NCI-H82 treated with DMSO at 0.1 percent for 48 hours (cell line): ENCODE measurements at regions not wholly inside any gene's neighbourhood (a gene's known extent, or its start where the extent isn't known, plus 50 kb on each side); places are given as distances from the start of the nearest gene placed in this dataset.
"Not testable (repeated sequence)": the region's sequence is repeated elsewhere in the genome, so short reads cannot be mapped to it uniquely, and the experiment has no call there.

Experiments
- DNase-seq: peaks from one replicate; lab custom pipeline; 2025; ENCODE audit not compliant: unreplicated experiment; lab: John Stamatoyannopoulos, UW

DNA sequence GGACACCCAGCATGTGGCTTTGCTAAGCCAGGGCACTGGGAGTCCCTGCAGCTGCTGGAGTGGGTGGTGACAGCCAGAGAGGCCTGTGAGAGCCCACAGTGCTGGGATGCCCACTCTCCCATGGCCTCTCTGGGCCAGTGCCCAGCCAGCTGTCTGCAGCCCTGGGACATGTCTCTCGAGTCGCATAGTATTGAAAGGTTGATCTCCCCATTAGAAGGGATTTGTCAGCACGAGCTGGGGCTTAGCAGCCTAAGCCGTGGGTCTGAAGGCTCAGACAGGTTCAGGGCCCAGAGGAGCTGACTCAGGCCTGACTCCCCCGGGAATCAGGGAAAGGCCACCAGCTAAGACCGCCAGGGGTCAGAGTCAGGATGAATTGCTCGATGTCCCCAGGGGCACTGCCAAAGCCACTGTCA is 53.5 kb downstream of the FOXD2 start:
- DNase-seq: peak; percentile 69

DNA sequence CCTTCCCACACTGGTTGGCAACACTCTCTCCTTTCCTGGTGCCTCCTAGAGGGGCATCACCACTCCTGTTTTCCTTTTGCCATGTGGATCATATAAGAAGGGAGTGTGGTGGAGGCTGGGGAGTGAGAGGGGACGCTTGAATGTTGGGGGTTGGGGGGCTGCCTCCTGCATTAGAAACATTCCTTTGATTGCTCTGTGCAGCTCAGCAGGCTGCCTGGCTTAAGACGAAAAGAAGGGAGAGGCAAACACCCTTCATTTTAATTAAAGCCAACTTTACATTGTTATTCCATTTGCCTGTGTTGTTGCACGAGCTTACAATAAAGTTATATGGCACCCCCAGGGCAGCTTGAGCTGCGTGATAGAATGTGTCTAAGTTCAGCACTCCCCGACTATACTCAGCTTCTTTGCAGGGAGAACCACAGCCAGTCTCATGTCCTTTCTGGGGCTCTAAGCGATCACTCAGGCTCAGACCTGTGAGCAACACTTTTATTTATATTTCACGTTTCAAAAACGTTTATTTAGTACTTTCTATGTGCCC is 57.4 kb downstream of the FOXD2 start:
- no peak for DNase-seq

DNA sequence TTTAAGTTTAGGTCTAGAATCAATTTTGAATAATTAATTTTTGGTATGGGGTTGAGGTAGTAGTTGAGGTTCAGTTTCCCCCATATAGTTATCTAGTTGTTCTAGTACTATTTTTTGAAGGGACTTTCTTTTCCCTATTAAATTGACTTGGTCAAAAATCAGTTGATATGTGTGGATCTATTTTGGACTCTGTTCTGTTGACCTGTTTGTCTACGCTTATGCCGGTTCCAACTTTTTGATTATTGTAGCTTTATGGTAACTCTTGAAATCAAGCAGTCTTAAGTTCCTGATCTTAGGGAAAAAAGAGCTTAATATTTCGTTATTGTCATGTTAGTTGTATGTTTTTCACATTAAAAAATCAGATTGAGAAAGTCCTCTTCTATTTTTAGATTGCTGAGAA is 60.7 kb downstream of the FOXD2 start:
- DNase-seq: no peak

DNA sequence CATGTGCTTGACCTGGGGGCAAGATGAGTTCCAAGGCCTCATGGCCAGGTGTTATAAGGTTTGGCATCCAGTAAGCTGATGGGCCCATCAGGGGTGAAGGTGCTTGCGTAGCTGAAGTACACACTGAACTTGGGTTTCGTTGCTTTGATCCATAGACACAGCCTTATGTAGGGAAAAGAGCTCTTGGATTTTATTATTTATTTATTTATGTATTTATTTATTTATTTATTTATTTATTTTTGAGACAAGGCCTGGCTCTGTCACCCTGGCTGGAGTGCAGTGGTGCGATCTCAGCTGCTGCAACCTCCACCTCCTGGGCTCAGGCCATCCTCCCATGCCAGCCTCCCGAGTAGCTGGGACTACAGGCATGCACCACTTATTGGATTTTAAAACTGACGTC is 63.2 kb downstream of the FOXD2 start:
- no peak for DNase-seq

DNA sequence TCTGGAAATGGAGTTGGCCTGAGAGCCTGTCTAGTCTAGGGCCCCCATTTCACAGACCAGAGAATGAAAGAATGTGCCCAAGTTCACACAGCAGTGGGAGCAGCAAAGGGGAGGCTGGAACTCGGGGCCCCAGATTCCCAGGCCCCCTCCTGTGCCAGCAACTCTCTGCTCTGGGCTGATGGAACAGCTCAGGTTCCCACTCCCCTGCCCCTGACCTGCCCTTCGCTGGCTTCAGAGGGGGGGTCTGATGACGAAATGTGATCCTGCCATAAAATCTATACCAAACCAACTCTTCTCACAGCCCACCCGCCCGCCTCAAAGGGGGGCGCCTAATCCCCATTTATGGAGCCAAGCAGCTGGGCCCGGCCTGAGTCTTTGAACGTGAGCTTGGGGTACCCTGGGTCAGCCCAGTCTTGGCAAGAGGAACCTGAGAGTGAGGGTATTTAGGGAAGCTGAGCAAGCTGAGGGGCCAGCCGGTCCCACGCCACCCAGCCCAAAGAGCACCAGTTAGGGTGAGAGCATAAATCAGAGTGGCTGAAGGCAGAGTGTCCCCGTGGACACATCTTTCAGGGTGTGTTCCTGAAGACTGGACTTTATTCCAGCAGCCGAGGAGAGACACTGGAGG is 65.0 kb downstream of the FOXD2 start:
- DNase-seq: no peak

DNA sequence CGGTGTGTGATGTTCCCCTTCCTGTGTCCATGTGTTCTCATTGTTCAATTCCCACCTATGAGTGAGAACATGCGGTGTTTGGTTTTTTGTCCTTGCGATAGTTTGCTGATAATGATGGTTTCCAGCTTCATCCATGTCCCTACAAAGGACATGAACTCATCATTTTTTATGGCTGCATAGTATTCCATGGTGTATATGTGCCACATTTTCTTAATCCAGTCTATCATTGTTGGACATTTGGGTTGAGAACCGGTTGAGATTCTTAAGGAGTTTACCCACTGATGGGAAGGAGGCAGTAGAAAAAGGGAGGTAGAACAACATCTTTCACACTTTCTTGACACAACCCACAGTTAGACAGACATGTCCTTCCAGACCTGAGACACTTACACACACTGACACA is 67.0 kb downstream of the FOXD2 start:
- DNase-seq: not testable (repeated sequence)

DNA sequence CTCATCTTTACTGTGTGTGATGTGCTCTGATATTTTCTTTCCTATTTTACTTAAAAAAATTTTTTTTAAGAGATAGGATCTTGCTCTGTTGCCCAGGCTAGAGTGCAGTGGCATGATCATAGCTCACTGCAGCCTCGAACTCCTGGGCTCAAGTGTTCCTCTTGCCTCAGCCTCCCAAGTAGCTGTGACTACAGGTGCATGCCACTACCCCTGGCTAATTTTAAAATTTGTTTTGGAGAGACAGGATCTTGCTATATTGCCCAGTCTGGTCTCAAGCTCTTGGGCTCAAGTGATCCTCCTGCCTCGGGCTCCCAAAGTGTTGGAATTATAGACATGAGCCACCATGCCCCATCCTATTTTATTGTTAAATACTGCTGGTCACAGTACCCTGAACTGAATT is 67.4 kb downstream of the FOXD2 start:
- no peak for DNase-seq

DNA sequence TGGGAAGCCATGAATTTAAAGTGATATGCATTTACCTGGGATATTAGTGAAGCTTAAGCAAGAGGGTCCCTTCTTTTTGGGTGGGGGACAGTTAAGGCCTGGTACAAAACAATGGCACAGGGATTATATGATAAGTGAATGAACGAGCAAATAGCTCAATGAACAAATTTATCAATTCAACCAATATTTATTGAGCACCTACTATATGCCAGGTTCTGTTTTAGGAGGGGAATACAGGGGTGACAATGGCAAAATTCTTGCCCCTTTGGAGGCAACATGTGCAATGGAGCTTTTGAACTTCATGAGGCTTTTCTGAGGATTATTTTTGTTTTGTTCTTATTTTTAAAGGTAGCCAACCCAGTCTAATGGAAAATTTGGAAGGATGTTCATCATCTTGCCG is 68.2 kb downstream of the FOXD2 start:
- no peak for DNase-seq

DNA sequence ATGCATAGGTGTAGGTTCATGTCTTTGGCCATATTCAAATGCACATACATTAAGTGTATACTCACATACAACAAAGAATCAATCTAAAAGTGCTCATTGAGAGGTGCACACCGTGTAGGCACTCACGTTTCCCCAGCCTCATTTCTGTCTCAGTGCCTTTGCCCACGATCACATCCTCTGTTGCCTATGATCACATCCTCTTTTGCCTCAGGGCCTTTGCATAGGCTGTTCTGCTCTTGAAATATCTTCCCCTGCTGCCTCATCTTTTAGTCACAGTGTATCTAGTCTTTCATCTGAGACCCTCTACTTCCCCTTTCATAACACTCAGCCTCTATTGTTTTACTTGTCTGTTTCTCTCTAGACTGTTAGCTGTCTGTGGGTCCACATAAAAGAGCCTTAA is 69.3 kb downstream of the FOXD2 start:
- no peak for DNase-seq

DNA sequence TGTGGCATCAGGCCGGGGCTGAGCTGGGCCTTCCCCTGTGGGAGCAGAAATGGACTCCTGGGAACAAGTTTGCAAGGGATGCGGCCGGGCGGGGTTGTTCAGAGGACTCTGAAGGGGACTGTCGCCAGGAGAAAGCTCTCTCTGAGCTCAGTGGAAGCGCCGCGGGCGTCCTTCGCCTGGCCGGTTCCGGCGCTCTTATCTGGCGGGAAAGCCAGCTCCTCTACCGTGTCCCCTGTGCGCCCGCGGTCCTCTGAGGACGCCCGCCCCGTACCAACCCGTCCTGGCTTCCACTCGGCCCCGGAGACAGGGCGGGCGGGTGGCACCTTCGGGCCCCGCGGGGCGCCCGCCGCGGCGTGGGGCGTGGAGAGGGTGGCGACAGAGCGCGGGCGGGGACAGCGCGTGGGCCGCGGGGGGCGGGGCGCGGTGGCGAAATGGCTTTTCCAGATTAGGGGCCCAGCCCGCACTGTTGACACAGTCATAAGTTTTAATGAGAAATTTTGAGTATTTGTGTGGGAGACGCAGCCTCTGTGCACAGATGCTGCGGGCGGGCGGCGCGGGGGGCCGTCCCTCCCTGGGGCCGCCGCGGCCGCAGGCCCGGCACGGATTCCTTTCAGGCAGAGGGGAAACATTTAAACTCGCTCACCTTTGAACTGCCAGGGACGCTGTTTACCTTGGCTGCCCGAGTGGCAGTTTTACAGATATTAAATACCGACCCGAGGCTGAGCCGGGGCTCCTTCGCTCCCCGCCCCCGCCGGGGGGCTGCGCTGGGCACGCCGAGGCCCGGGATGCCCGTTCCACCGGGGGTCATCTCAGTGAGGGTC is 70.2 kb downstream of the FOXD2 start:
- no peak for DNase-seq

DNA sequence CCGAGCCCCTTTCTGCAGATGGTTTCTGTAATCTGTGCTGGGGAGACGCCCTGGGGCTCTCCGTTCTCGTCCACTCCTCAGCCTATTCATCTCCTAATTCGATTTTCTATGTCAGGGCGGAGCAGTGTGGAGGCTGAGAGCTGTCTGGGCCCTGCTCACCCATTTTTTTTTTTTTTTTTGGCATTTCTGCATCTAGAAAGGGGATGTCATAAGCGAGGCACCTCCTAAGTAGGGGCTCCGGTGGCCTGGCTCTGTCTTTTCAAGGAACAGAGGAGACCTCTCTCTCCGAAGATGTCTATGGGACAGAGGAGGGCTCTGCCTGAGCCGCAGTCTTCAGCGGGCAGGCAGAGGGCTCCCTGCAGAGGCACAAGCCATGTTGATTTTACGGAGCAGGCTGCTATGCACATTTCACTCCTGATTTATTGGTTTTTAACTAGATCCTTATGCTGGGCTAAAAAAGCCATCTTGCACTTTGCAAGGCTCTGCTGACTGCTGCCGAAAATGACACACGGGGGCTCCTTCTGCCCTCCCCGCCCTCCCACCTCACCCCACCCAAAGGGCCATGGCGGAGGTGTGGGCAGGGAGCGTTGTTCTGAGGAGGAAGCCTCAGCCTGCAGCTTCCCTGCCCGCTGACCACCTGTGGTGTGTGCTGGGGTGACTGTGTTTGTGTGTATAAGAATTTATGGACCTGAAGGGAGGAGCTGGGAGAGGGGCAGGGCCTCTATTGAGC is 71.0 kb downstream of the FOXD2 start:
- no peak for DNase-seq

DNA sequence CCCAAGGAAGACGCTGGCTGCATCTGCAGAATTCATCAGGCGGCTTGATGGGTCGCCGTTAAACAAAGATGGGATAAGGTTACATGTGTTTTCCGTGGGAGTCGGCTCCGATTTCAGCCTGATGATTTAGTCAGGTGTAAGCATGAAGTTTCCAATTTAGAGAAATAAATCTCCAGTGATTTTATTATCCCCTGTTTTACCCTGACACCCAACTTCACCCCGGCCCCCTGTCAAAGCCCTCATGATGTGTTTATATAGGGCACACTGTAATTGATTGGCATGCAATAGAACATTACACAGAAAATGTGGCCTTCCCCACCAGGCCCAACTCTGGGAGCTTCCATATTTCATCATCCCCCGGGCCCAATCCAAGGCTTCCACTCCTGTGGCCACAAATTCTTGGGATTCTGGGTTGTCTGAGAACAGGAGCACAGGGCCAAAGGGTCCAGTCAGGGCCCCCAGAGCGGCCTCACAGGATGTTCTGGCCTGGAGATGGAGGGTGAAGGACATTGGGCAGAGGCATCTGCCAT is 72.5 kb downstream of the FOXD2 start:
- no peak for DNase-seq

DNA sequence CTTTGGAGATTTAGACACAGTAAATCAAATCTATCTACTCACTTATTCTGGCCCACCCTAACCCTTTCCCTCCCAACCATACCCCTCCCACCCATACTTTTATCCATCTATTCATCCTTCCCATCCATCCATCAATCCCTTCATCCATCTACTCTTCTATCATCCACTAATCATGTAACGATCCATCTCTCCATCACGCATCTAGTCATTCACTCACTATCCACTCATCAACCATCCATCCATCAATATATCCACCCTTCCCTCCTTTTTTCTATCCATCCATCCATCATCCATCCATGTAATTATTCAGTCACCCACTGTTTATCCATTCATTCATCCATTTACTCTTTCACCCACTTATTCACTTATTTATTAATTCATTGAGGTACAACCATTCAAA is 74.0 kb downstream of the FOXD2 start:
- DNase-seq: no peak

DNA sequence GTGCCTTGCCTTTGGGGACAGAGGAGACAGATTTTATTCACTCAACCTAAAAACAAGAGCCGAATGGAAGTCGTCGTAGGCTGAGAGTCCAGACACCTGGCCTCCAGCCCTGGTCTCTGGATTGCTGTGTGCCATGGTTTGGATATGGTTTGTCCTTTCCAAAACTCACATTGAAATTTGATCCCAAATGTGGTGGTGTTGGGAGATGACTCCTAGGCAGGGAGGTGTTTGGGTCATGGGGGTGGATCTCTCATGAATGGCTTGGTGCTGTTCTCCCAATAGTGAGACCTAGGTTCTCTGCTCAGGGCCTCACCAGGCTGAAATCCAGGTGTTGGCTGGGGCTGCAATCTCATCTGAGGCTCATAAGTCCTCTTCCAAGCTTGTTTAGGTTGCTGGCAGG is 75.5 kb downstream of the FOXD2 start:
- no peak for DNase-seq

DNA sequence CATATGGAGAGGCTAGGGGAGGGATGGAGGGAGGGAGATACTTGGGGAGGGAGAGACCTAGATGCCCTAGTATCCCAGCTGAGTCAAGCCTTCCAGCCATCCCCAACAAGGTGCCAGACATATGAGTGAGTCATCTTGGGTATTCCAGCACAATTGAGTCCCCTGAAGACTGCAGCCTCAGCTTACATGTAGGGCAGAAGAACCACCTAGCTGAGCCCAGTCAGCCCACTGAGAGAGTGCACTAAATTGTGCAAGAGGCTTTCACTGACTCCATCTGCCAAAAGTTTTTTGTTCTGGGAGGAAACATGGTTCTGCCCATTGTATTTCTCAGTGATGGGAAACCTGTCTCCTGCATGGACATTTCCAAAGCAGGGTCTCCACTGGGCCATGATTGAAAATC is 76.4 kb downstream of the FOXD2 start:
- DNase-seq: no peak

DNA sequence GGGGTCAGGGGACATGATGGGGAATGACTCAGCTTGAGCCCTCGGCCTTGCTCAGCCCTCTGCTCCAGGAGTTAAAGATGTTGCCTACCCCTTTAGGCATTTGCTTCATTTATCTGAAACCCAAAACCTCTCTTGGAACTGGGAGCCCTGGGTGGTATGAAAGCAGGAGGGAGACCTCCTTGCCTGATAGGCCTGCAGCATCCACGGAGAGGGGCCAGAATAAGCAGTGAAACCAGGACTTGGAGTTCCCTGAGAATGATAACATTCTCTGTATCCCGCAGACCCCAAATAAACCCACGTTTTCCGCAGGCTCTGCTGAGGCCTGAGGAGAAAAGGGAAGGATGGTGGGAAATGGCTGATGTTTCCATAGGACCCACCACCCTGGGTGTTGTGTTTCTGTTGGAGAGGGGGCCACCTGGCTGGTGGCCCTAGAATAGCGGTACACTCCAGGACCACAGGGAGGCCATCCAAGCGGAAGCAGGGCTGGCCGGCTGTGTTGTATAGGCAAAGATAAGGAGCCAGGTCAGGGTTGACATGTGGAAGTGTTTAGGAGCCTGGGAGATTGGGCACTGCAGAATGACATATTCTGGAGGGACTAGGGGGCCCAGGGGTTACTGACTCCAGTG is 77.4 kb downstream of the FOXD2 start:
- DNase-seq: no peak

DNA sequence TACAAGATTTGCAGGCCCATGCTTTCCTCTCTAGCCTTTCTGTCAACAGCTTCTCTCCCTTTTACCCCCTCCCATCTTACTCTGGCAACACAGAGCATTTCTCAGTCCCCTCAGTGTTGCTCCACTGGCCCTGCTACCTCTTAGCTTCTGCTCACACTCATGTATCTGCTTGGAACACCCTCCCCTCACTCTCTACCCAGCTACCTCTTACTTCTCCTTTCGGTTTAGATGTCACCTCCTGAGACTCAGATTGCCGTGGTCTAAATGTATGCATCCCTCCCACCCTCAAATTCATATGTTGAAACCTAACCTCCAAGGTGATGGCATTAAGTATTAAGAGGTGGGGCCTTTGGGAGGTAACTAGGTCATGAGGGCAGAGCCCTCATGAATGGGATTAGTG is 80.1 kb downstream of the FOXD2 start:
- no peak for DNase-seq

DNA sequence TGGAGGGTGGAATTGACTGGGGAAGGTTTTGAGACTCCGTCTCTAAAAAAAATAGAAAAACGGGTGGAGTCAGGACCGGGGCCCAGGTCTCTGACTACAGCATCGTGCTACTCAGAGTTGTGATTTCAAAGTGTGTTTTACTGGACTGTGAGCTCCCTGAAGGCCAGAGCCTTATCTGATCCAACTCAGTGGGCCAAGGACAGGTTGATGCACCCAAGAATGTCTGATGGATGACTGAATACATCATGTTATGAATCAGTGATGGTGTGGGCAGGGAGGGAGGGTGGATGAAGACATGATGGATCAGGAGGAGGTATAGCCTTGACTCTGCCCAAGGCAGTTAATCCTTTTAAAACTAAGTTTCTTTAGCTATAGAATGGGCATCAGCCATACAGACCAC is 81.6 kb downstream of the FOXD2 start:
- no peak for DNase-seq

DNA sequence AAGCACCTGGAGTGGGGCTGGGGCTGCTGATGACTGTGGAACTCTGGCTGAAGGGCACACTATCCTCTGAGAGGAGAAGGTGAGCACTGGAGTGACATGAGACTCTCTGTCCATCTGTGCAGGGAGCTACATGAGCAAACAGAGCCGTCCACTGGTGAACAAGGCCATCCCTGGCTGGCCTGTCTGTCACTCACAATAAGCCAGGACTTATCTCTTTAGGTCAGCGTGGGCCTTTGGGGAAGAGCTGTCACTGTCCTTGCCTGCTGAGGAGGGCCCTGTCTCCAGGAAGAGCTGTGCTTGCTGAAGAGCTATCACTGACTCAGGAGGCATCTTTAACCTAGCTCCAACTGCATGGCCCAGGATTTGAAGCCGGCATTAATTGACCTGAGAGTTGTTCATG is 82.1 kb downstream of the FOXD2 start:
- no peak for DNase-seq

DNA sequence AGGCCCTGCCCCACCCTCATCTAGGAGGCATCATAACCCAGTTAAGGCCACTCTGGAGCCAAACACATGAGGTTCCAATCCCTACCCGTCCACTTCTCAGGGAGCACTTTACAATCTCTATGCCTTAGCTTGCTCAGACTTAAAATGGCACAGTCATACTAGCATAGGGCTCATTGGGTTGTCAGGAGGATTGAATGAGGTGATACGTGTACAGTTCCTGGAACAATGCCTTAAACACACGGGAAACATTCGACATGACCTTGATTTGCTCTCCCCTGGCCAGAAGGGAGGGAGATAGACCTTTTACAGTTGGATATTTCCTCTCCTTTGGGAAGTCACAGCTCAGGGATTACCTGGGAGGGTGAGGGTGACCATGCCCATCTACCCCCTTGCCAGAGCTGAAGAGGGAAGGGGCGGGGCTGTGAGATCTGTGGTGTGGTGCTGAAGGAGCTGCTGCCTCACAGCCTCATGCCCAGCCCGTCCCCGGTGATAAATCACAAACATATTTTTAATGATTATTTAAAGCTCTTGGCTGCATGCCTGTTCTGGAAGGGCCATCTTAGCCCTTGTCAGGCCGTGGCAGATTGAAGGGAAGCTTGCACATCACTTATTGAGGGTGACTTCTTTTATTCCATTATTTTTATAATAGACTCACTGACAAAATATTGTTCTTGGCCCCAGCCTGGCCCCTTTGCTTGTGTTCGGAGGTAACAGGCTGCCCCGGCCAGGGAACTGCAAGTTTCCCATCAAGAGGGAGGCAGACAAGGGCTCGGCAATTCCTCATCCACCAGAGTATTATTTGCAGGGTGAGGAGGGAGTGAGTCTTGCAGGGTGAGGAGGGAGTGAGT is 83.4 kb downstream of the FOXD2 start:
- no peak for DNase-seq
